ENCODE measurements at regions not wholly inside any gene's neighbourhood (a gene's known extent, or its start where the extent isn't known, plus 50 kb on each side); places are given as distances from the start of the nearest gene placed in this dataset.

GRCh38 chr14:44873536-44873935 is 88.2 kb downstream of the KLHL28 start:
- peaks cover 0 to 7% (median 0%) of the 10 kb centered on the region in 3 donors for H3K27me3 ChIP-seq
- no peak for DNase-seq
- no peaks in the 10 kb centered on the region for H3K36me3 ChIP-seq
- no peak overlapping the region for H3K27ac ChIP-seq
- H3K9me3 ChIP-seq = peaks cover 0 to 24% (median 2%) of the 10 kb centered on the region in 4 donors
- no peak overlapping the region for H3K4me3 ChIP-seq
- no peaks in the 10 kb centered on the region for H3K4me1 ChIP-seq
- no peak for TF ChIP-seq EP300 (IDR thresholded peaks at IDR 0.05)
- no peak for TF ChIP-seq POLR2AphosphoS5 (IDR thresholded peaks at IDR 0.05)
- TF ChIP-seq, protein P1, sequence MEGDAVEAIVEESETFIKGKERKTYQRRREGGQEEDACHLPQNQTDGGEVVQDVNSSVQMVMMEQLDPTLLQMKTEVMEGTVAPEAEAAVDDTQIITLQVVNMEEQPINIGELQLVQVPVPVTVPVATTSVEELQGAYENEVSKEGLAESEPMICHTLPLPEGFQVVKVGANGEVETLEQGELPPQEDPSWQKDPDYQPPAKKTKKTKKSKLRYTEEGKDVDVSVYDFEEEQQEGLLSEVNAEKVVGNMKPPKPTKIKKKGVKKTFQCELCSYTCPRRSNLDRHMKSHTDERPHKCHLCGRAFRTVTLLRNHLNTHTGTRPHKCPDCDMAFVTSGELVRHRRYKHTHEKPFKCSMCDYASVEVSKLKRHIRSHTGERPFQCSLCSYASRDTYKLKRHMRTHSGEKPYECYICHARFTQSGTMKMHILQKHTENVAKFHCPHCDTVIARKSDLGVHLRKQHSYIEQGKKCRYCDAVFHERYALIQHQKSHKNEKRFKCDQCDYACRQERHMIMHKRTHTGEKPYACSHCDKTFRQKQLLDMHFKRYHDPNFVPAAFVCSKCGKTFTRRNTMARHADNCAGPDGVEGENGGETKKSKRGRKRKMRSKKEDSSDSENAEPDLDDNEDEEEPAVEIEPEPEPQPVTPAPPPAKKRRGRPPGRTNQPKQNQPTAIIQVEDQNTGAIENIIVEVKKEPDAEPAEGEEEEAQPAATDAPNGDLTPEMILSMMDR (IDR thresholded peaks at IDR 0.05) = no peak
- no peak for TF ChIP-seq POLR2A (IDR thresholded peaks at IDR 0.05)
- intact Hi-C loops (cut with DNase I; ENCODE audit: low total_unique reads) = no loop called here
- WGBS, 5 donors = 51 to 82% (median 62%) methylated on average over 7 to 10 of the region's 10 CpGs

DNA sequence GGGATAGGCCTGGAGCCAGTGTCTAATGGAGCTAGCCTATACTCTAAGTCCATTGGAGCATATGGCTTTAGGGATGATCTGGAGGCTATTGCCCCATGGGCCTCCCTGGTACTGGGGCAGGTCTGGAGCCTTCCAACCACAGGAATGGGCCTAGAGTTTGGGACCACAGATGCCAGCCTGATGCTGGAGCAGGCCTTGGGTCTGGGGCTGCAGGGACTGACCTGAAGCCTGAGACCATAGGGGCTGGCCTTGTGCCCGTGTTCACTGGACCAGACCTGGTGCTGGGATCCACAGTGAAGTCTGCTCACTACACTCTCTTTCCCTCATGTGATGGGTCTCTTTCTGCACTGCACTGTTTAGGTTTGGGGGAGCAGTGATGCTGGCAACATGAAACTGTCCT is 95.0 kb downstream of the KLHL28 start:
- H3K27ac ChIP-seq = no peak overlapping the region
- TF ChIP-seq, protein P1 (IDR thresholded peaks at IDR 0.05) = no peak
- TF ChIP-seq POLR2A (IDR thresholded peaks at IDR 0.05) (no peak), POLR2AphosphoS5 (IDR thresholded peaks at IDR 0.05) (no peak), EP300 (IDR thresholded peaks at IDR 0.05) (no peak)
- H3K9me3 ChIP-seq = peaks cover 0 to 10% (median 2%) of the 10 kb centered on the region in 4 donors
- H3K27me3 ChIP-seq = no peaks in the 10 kb centered on the region
- 76 to 93% (median 84%) methylated on average over 1 of the region's 1 CpG; no CpG with 5 or more reads in 1 of the 5 donors for WGBS, 5 donors
- DNase-seq = no peak
- H3K4me3 ChIP-seq = no peak overlapping the region
- no peaks in the 10 kb centered on the region for H3K36me3 ChIP-seq
- no peaks in the 10 kb centered on the region for H3K4me1 ChIP-seq
- intact Hi-C loops (cut with DNase I; ENCODE audit: low total_unique reads) = no loop called here

DNA sequence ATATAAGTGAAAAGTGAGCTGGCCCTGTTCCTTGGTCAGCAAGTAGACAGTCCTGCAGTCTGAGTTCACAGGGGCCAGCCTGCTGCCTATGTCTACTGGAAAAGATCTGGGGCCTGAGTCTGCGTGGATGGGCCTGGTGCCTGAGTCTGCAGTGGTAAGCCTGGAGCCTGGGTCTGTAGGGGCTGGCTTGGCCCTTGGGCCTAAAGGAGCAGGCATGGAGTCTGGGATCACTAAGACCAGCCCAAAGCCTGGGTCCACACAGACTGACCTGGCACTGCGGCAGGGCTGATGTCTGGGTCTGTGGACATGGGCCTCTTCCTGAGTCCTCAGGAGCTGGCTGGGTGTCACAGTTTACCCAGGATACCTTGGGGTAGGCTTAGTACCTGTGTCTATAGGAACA is 95.4 kb downstream of the KLHL28 start:
- no peak for DNase-seq
- WGBS, 5 donors = 92 to 100% (median 96%) methylated on average over 1 to 2 of the region's 2 CpGs
- Histone ChIP-seq H3K27ac (no peak overlapping the region), H3K4me1 (no peaks in the 10 kb centered on the region), H3K9me3 (peaks cover 0 to 10% (median 2%) of the 10 kb centered on the region in 4 donors), H3K4me3 (no peak overlapping the region), H3K27me3 (no peaks in the 10 kb centered on the region), H3K36me3 (no peaks in the 10 kb centered on the region)
- TF ChIP-seq POLR2AphosphoS5 (IDR thresholded peaks at IDR 0.05) (no peak), EP300 (IDR thresholded peaks at IDR 0.05) (no peak), POLR2A (IDR thresholded peaks at IDR 0.05) (no peak)
- TF ChIP-seq, protein P1 (IDR thresholded peaks at IDR 0.05) = no peak
- intact Hi-C loops (cut with DNase I; ENCODE audit: low total_unique reads) = no loop called here

GRCh38 chr14:44863271-44863670 is 98.5 kb downstream of the KLHL28 start:
- Histone ChIP-seq H3K36me3 (no peaks in the 10 kb centered on the region), H3K4me3 (no peak overlapping the region), H3K27me3 (no peaks in the 10 kb centered on the region), H3K9me3 (no peaks in the 10 kb centered on the region), H3K27ac (no peak overlapping the region), H3K4me1 (no peaks in the 10 kb centered on the region)
- no peak for TF ChIP-seq POLR2AphosphoS5 (IDR thresholded peaks at IDR 0.05)
- no peak for TF ChIP-seq EP300 (IDR thresholded peaks at IDR 0.05)
- TF ChIP-seq, protein P1 (IDR thresholded peaks at IDR 0.05) = no peak
- no peak for TF ChIP-seq POLR2A (IDR thresholded peaks at IDR 0.05)
- WGBS, 5 donors = 66 to 77% (median 69%) methylated on average over 3 of the region's 3 CpGs
- DNase-seq = peak in 1 of 2 donors; percentile 30
- intact Hi-C loops (cut with DNase I; ENCODE audit: low total_unique reads) = no loop called here
